Osteoblast (primary cell): ENCODE measurements at regions not wholly inside any gene's neighbourhood (a gene's known extent, or its start where the extent isn't known, plus 50 kb on each side); places are given as distances from the start of the nearest gene placed in this dataset.

Experiments used
- DNase-seq: peaks from one replicate; pipeline ENCODE4 v3.0.0; 2011; ENCODE audit warnings: low spot score, mixed read lengths; ENCODE audit not compliant: insufficient read length; ENCODE audit errors: missing footprints
- H2AFZ ChIP-seq: 2 replicates; pipeline ENCODE4 v1.6.0; 2011; ENCODE audit warnings: mild to moderate bottlenecking, low read length
- H3K27ac ChIP-seq: 2 replicates; pipeline ENCODE4 v1.5.1; 2011; ENCODE audit warnings: mild to moderate bottlenecking, low read depth, low read length, moderate library complexity
- H3K27me3 ChIP-seq: 2 replicates; pipeline ENCODE4 v1.6.0; 2012; ENCODE audit warnings: mild to moderate bottlenecking, control low read depth, inconsistent platforms, low read length, moderate library complexity; ENCODE audit not compliant: insufficient read depth
- H3K36me3 ChIP-seq: 2 replicates; pipeline ENCODE4 v1.5.1; 2011; ENCODE audit warnings: mild to moderate bottlenecking, low read length, control low read depth, moderate library complexity; ENCODE audit not compliant: insufficient read depth
- H3K4me1 ChIP-seq: 2 replicates; pipeline ENCODE4 v1.5.1; 2011; ENCODE audit warnings: mild to moderate bottlenecking, low read length, control low read depth, moderate library complexity; ENCODE audit not compliant: insufficient read depth
- H3K4me2 ChIP-seq: 2 replicates; pipeline ENCODE4 v1.6.0; 2011; ENCODE audit warnings: mild to moderate bottlenecking, low read length; ENCODE audit not compliant: insufficient read depth
- H3K4me3 ChIP-seq: fragments of 200-600 bp; sonication (generic); 3 replicates; pipeline ENCODE4 v1.5.1; 2012; ENCODE audit warnings: mild to moderate bottlenecking, low read length, inconsistent platforms; ENCODE audit not compliant: insufficient read depth
- H3K79me2 ChIP-seq: 2 replicates; pipeline ENCODE4 v1.6.0; 2012; ENCODE audit warnings: mild to moderate bottlenecking, low read length, control low read depth, inconsistent platforms; ENCODE audit not compliant: insufficient read depth
- H3K9me3 ChIP-seq: 2 replicates; pipeline ENCODE4 v1.5.1; 2011; ENCODE audit warnings: low read depth, low read length, control low read depth
- H4K20me1 ChIP-seq: 2 replicates; pipeline ENCODE4 v1.6.0; 2012; ENCODE audit warnings: mild to moderate bottlenecking, low read length, control low read depth; ENCODE audit not compliant: insufficient read depth
- CTCF ChIP-seq: IDR thresholded peaks from 2 replicates; pipeline ENCODE4 v1.5.1; 2011; ENCODE audit warnings: mild to moderate bottlenecking, low read depth, low read length, moderate library complexity; ENCODE audit errors: extremely low read depth

- H4K20me1 ChIP-seq, result no peaks in the 10 kb centered on the region
- H3K79me2 ChIP-seq, result no peaks in the 10 kb centered on the region
- no peaks in the 10 kb centered on the region for H3K9me3 ChIP-seq
- no peak for TF ChIP-seq CTCF
- no peak overlapping the region for H2AFZ ChIP-seq
- no peak overlapping the region for H3K4me2 ChIP-seq
- no peaks in the 10 kb centered on the region for H3K27me3 ChIP-seq
- no peaks in the 10 kb centered on the region for H3K4me1 ChIP-seq
- no peak for DNase-seq
- H3K4me3 ChIP-seq, result no peak overlapping the region
- no peak overlapping the region for H3K27ac ChIP-seq
- no peaks in the 10 kb centered on the region for H3K36me3 ChIP-seq
These were observed 435.6 kb downstream of the EFNA5 start for GRCh38 chr5:107235167-107235566.

GRCh38 chr5:107232788-107233187, 437.9 kb downstream of the EFNA5 start:
- Histone ChIP-seq H3K36me3 (no peaks in the 10 kb centered on the region), H3K4me3 (no peak overlapping the region), H3K79me2 (no peaks in the 10 kb centered on the region), H3K4me1 (no peaks in the 10 kb centered on the region), H3K27ac (no peak overlapping the region), H3K9me3 (no peaks in the 10 kb centered on the region), H2AFZ (no peak overlapping the region), H4K20me1 (no peaks in the 10 kb centered on the region), H3K4me2 (no peak overlapping the region), H3K27me3 (no peaks in the 10 kb centered on the region)
- TF ChIP-seq CTCF, result no peak
- no peak for DNase-seq

- no peaks in the 10 kb centered on the region for H3K36me3 ChIP-seq
- H3K9me3 ChIP-seq, result no peaks in the 10 kb centered on the region
- H3K4me2 ChIP-seq, result no peak overlapping the region
- TF ChIP-seq CTCF, result no peak
- H3K4me1 ChIP-seq, result no peaks in the 10 kb centered on the region
- H3K4me3 ChIP-seq, result no peak overlapping the region
- H2AFZ ChIP-seq, result no peak overlapping the region
- no peak for DNase-seq
- no peaks in the 10 kb centered on the region for H4K20me1 ChIP-seq
- H3K27me3 ChIP-seq, result no peaks in the 10 kb centered on the region
- H3K79me2 ChIP-seq, result no peaks in the 10 kb centered on the region
- no peak overlapping the region for H3K27ac ChIP-seq
These were observed 438.4 kb downstream of the EFNA5 start for GRCh38 chr5:107232293-107232692.

GRCh38 chr5:107231191-107231590, 439.5 kb downstream of the EFNA5 start:
- Histone ChIP-seq H3K79me2 (no peaks in the 10 kb centered on the region), H2AFZ (no peak overlapping the region), H4K20me1 (no peaks in the 10 kb centered on the region), H3K4me3 (no peak overlapping the region), H3K4me2 (no peak overlapping the region), H3K27ac (no peak overlapping the region), H3K36me3 (no peaks in the 10 kb centered on the region), H3K9me3 (no peaks in the 10 kb centered on the region), H3K27me3 (no peaks in the 10 kb centered on the region), H3K4me1 (no peaks in the 10 kb centered on the region)
- DNase-seq, result no peak
- TF ChIP-seq CTCF, result no peak
